ENCODE measurements at regions not wholly inside any gene's neighbourhood (a gene's known extent, or its start where the extent isn't known, plus 50 kb on each side); places are given as distances from the start of the nearest gene placed in this dataset.

DNA sequence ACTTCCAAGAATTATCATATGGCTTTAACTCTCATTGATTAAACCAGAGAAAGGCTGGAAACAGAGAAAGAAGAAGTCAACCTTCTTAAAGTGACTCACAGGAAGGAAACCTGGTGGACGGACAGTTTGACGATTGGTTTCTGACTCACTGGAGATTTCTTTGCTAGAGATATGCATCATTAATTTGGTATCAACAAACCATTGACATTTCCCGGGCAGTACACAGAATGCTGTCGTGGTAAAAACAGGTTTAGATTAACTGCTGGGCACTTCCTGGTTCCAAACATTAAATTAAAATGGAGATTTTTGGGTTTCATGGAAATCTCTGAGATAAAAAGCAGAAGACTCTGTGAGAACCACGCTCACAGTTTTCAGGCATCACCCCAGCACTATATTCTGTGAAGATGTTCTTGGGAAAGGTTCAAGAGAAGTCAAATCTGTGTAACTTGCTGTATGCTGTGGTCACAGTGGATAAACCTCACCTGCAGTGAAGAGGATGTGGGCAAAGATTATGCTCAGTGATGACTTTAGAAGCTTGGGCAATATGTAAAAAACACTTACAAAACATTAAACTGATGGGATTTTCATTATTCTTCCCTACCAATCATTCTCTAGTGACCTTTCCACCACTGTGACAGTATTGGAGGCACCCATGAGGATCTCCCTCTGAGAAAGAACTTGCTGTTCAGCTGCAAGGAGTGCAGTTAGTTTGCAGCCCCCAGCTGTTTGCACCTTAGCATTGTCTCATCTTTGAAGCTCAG, 61.1 kb upstream of the CD44 start:
- DNase-seq, result no peak

- DNase-seq, result no peak
Observed at GRCh38 chr11:35078470-35078735, 60.6 kb upstream of the CD44 start.

GRCh38 chr11:35079611-35080010, 59.4 kb upstream of the CD44 start:
- DNase-seq, result no peak

DNA sequence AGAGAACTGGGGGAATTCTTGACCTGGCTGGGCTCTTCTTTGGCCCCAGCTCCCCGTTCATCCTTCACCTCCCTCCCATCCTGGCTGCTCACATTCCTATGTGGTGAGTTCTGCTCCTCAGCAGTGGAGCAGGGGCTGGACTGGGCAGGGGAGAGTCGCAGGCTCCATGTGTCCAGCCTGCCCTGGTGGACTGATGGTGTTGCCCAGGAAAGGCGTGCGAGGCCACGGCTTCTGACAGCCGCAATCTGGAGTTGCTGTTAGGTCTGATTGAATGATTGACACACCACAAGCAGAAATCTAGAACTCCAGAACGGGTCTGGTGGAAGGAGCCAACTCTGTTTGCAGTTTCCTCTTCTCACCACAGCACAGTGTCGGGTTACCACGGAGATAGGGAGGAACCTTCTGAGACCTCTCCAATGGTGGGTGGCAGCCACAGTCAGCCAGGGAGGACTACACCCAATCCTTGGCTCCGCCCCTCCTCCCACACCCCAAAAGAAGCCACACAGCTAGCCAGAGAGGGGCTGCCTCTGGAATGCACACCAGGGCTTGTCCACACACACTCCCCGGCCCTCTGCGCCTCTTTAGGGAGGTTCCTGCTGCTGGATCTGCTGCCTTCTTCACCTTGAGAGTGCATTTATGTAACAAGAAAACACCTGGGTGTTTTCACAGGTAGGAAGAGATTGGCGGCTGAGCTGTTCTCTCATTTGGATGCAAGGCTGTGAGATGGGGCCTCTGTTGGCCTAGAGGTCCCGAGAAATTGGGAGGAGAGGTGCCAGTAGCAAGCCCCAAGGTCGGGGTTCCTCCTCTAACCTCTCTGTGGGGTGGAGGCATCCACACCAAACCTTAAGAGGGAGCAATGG, 56.4 kb upstream of the CD44 start:
- peak; percentile 75 for DNase-seq

DNA sequence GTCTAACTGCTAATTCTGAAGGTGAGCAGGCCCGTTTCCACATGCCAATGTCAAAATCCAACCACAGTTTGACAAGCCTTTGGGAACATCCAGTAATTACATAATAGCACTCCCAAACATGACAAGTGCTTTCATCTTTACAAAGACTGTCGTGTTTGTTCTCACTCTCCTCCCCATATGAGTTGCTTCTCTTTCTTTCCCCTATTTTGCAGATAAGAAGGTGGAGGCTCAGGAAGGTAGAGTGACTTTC, 55.9 kb upstream of the CD44 start:
- DNase-seq, result no peak

- DNase-seq, result peak; percentile 98
Observed at GRCh38 chr11:35083431-35084238, 55.3 kb upstream of the CD44 start.

GRCh38 chr11:35084817-35085440, 54.0 kb upstream of the CD44 start:
- DNase-seq, result no peak

DNA sequence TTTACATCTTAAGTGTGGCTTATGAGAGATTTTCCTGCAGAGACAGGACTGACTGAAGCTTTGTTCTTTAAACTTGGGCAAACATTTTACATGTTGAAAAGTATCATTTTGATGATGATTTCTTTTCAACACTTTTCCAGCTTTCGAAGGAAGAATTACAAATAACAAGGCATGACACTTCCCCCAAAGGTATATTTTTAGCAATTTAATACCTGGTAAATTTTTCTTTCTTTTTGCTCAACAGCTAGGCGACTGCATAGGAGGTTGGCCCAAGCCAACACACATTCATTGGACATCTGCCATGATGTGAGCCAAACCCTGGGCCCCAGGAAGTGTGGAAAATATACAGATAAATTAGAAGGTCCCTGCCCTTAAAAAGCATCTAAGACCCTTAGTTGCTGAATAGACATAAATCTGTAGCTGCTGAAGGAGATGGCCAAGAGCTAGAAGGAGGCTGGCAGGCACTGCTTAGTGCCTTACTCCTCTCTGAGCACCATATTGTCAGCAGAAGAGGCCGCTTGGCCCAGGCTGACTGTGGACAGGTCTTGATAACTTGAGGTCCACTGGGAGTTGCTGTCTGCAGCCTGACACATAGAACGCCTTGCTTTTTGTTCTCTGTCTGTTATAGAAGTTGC, 53.3 kb upstream of the CD44 start:
- peak; percentile 38 for DNase-seq

DNA sequence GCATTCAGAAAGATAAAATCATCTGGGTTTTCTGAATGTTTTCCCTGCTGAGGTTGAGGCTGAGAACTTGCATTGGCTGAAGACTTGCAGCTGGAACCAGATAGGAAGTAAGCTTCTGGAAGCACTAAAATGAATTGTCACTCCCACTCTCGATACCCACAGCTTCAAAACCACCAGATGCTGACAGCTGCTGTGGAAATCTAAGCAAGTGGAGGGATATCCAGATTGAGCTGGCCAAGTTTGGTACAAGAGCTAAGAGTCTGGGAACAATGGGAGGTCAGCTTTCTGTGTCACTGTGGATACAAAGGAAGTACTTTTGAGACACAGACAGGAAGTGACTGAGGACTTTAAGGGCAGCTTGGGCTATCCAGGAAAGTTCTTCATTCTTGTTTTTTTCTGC, 51.3 kb upstream of the CD44 start:
- DNase-seq, result peak; percentile 95

DNA sequence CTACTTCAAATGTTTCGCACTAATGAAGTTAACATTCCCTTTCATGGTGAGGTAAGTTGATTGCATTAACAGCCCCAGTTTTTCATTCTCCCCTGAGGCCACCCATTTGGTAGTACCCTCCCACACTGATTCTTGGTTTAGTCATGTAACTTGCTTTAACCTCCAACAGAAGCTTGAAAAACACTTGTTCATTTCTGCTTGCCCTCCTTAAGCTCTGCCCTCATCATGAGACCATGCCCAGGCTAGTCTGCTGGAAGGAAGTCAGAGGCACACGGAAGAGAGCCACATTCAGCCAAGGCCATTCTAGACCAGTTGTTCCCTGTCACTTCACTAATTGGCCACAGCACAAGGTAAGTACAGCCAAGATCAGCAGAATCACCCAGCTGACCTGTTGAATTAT, 50.7 kb upstream of the CD44 start:
- DNase-seq, result peak; percentile 62

GRCh38 chr11:35088676-35089075, 50.3 kb upstream of the CD44 start:
- no peak for DNase-seq

Measured in tongue (tissue), 1 donor.